Uterus (tissue), 2 donors: ENCODE measurements at regions not wholly inside any gene's neighbourhood (a gene's known extent, or its start where the extent isn't known, plus 50 kb on each side); places are given as distances from the start of the nearest gene placed in this dataset.

ENCODE experiments used
- POLR2A ChIP-seq, 2 donors: fragments of 450-650 bp; IDR thresholded peaks; one replicate each; pipeline ENCODE4 v1.6.1; 2016; ENCODE audit warnings: antibody characterized with exemption in 2 of 2, mild to moderate bottlenecking in 1 of 2, moderate library complexity in 1 of 2
- TF ChIP-seq, protein P1 (sequence below), 4 experiments: fragments of 200-600 bp in 2 of 4; fragments of 450-650 bp in 2 of 4; sonication (generic) in 2 of 4; IDR thresholded peaks; one replicate each; pipeline ENCODE4 v1.5.1; 2016 to 2019; ENCODE audit warnings: antibody characterized with exemption in 4 of 4, mild to moderate bottlenecking in 2 of 4, moderate library complexity in 1 of 4

DNA sequence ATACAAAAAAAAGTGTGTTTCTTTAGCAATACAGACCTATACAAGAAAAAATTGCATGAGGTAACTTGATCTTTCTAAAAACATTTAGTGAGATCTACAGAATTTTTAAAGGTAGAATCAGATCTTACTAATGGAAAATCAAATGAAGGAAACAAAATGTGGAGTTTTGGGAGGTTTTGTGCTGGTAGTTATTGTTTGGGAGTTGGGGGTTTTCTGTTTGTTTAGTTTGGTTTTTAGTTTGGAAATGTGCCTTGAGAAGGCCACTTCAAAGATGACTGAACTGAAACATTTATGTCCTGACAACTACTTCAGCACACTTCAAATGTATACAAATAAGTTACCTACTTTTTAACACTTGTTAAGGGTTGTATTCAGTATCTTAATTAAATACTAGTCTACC is 280.1 kb downstream of the NR2F1-AS1 start:
- TF ChIP-seq, protein P1, sequence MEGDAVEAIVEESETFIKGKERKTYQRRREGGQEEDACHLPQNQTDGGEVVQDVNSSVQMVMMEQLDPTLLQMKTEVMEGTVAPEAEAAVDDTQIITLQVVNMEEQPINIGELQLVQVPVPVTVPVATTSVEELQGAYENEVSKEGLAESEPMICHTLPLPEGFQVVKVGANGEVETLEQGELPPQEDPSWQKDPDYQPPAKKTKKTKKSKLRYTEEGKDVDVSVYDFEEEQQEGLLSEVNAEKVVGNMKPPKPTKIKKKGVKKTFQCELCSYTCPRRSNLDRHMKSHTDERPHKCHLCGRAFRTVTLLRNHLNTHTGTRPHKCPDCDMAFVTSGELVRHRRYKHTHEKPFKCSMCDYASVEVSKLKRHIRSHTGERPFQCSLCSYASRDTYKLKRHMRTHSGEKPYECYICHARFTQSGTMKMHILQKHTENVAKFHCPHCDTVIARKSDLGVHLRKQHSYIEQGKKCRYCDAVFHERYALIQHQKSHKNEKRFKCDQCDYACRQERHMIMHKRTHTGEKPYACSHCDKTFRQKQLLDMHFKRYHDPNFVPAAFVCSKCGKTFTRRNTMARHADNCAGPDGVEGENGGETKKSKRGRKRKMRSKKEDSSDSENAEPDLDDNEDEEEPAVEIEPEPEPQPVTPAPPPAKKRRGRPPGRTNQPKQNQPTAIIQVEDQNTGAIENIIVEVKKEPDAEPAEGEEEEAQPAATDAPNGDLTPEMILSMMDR (IDR thresholded peaks at IDR 0.05), result no peak
- TF ChIP-seq POLR2A (IDR thresholded peaks at IDR 0.05), result no peak
